PC-9 (cell line): ENCODE measurements at regions not wholly inside any gene's neighbourhood (a gene's known extent, or its start where the extent isn't known, plus 50 kb on each side); places are given as distances from the start of the nearest gene placed in this dataset.

ENCODE experiments used
- BruUV-seq: library from RNA; stranded (reverse); fragments of 400-500 nt; replicated peaks from 2 replicates; lab custom pipeline; 2021; lab: Mats Ljungman, UMichigan
- CTCF ChIA-PET: fragments of 300-600 bp; sonication (Branson Sonifier 250); formaldehyde crosslinking; loops from one replicate; lab custom pipeline; 2022; ENCODE audit warnings: antibody characterized with exemption; lab: Charles Lee
- POLR2A ChIA-PET: fragments of 300-600 bp; sonication (Branson Sonifier 250); formaldehyde crosslinking; loops from one replicate; lab custom pipeline; 2022; ENCODE audit warnings: antibody characterized with exemption; ENCODE audit not compliant: unreplicated experiment; lab: Charles Lee
- DNase-seq, 2 experiments: peaks; one replicate each; pipeline versions ENCODE4 v3.0.0 to v3.0.0-alpha.2; 2015 to 2022; ENCODE audit warnings: mixed read lengths in 1 of 2
- H2AFZ ChIP-seq: fragments of 200-600 bp; sonication (generic); 2 replicates; pipeline ENCODE4 v1.8.1; 2017; ENCODE audit warnings: antibody characterized with exemption
- H3F3A ChIP-seq: fragments of 200-600 bp; sonication (generic); 2 replicates; pipeline ENCODE4 v1.8.1; 2017; ENCODE audit warnings: antibody characterized with exemption, mild to moderate bottlenecking, low read depth; ENCODE audit not compliant: insufficient read depth
- H3K27ac ChIP-seq: fragments of 200-600 bp; sonication (generic); 2 replicates; pipeline ENCODE4 v1.6.1; 2016; ENCODE audit warnings: mixed run types
- H3K27me3 ChIP-seq: fragments of 200-600 bp; sonication (generic); 2 replicates; pipeline ENCODE4 v1.6.1; 2016; ENCODE audit warnings: low read depth, mixed run types; ENCODE audit not compliant: insufficient read depth
- H3K36me3 ChIP-seq: fragments of 200-600 bp; sonication (generic); 2 replicates; pipeline ENCODE4 v1.6.1; 2016; ENCODE audit warnings: low read depth, mixed run types
- H3K4me1 ChIP-seq: fragments of 200-600 bp; sonication (generic); replicated peaks from 2 replicates; pipeline ENCODE4 v1.6.1; 2016; ENCODE audit warnings: mixed run types; ENCODE audit not compliant: insufficient read depth
- H3K4me2 ChIP-seq: fragments of 200-600 bp; sonication (generic); 2 replicates; pipeline ENCODE4 v1.6.1; 2017; ENCODE audit warnings: mixed run types
- H3K4me3 ChIP-seq: fragments of 200-600 bp; sonication (generic); 2 replicates; pipeline ENCODE4 v1.6.1; 2016; ENCODE audit warnings: mixed run types
- H3K79me2 ChIP-seq: fragments of 200-600 bp; sonication (generic); 2 replicates; pipeline ENCODE4 v1.6.1; 2017; ENCODE audit warnings: low read depth, mixed run types
- H3K9me2 ChIP-seq: fragments of 200-600 bp; sonication (generic); 2 replicates; pipeline ENCODE4 v1.8.1; 2017; ENCODE audit warnings: mild to moderate bottlenecking; ENCODE audit not compliant: insufficient read depth
- H3K9me3 ChIP-seq: fragments of 200-600 bp; sonication (generic); 2 replicates; pipeline ENCODE4 v1.8.1; 2016; ENCODE audit warnings: low read depth; ENCODE audit not compliant: insufficient read depth
- H4K20me1 ChIP-seq: fragments of 200-600 bp; sonication (generic); 2 replicates; pipeline ENCODE4 v1.8.1; 2017; ENCODE audit not compliant: insufficient read depth
- CTCF ChIP-seq: fragments of 200-600 bp; sonication (generic); conservative IDR thresholded peaks from 2 replicates; pipeline ENCODE4 v1.6.1; 2017; ENCODE audit warnings: mixed run types, antibody characterized with exemption, mild to moderate bottlenecking, moderate library complexity
- EZH2 ChIP-seq: fragments of 200-600 bp; sonication (generic); IDR thresholded peaks from 2 replicates; pipeline ENCODE4 v1.8.0; 2017; ENCODE audit warnings: antibody characterized with exemption, low read depth
- intact Hi-C: fragments of 100-400 bp; cut with micrococcal nuclease; formaldehyde crosslinking; loops from one replicate; pipeline ENCODE4 v1.10.0; 2022; ENCODE audit not compliant: unreplicated experiment

- Histone ChIP-seq H3K9me3 (no peaks in the 10 kb centered on the region), H3K4me3 (no peak overlapping the region), H3K36me3 (no peaks in the 10 kb centered on the region), H3F3A (no peaks in the 10 kb centered on the region), H4K20me1 (no peaks in the 10 kb centered on the region), H3K27ac (no peak overlapping the region), H3K4me1 (no peaks in the 10 kb centered on the region), H3K79me2 (no peaks in the 10 kb centered on the region), H2AFZ (no peak overlapping the region), H3K4me2 (no peak overlapping the region), H3K9me2 (no peaks in the 10 kb centered on the region), H3K27me3 (no peaks in the 10 kb centered on the region)
- intact Hi-C loops, result no loop called here
- no TSS peak for BruUV-seq
- CTCF ChIA-PET, result no interaction called here
- no peak for TF ChIP-seq EZH2
- no peak for TF ChIP-seq CTCF
- POLR2A ChIA-PET, result interaction anchor here (0.5 kb wide), 1 partner anchor 453 kb away, joined by 3 read pairs; no protein-coding TSS in a partner anchor
- no peak for DNase-seq
These were observed 182.5 kb downstream of the C1D start for GRCh38 chr2:67880291-67880761.

GRCh38 chr2:67881816-67882215 is 181.0 kb downstream of the C1D start:
- no peaks in the 10 kb centered on the region for H3K9me2 ChIP-seq
- H3F3A ChIP-seq, result no peaks in the 10 kb centered on the region
- CTCF ChIA-PET, result no interaction called here
- no peak for DNase-seq
- BruUV-seq, result no TSS peak
- H3K4me3 ChIP-seq, result no peak overlapping the region
- no peaks in the 10 kb centered on the region for H3K36me3 ChIP-seq
- no peaks in the 10 kb centered on the region for H4K20me1 ChIP-seq
- H3K27me3 ChIP-seq, result no peaks in the 10 kb centered on the region
- no peak overlapping the region for H3K27ac ChIP-seq
- intact Hi-C loops, result no loop called here
- no peaks in the 10 kb centered on the region for H3K79me2 ChIP-seq
- no peak overlapping the region for H3K4me2 ChIP-seq
- H2AFZ ChIP-seq, result no peak overlapping the region
- POLR2A ChIA-PET, result no interaction called here
- no peak for TF ChIP-seq CTCF
- TF ChIP-seq EZH2, result no peak
- no peaks in the 10 kb centered on the region for H3K4me1 ChIP-seq
- H3K9me3 ChIP-seq, result no peaks in the 10 kb centered on the region

- ChIA-PET POLR2A (no interaction called here), CTCF (no interaction called here)
- Histone ChIP-seq H3K9me3 (no peaks in the 10 kb centered on the region), H3K4me1 (no peaks in the 10 kb centered on the region), H4K20me1 (no peaks in the 10 kb centered on the region), H3K4me3 (no peak overlapping the region), H3K27ac (no peak overlapping the region), H3K79me2 (no peaks in the 10 kb centered on the region), H3K9me2 (no peaks in the 10 kb centered on the region), H3F3A (no peaks in the 10 kb centered on the region), H2AFZ (no peak overlapping the region), H3K36me3 (no peaks in the 10 kb centered on the region), H3K4me2 (no peak overlapping the region), H3K27me3 (no peaks in the 10 kb centered on the region)
- TF ChIP-seq CTCF (no peak), EZH2 (no peak)
- intact Hi-C loops, result no loop called here
- no peak for DNase-seq
- no TSS peak for BruUV-seq
These were observed 179.3 kb downstream of the C1D start for GRCh38 chr2:67883316-67884087.
